Endothelial cell of umbilical vein (primary cell): ENCODE measurements at regions not wholly inside any gene's neighbourhood (a gene's known extent, or its start where the extent isn't known, plus 50 kb on each side); places are given as distances from the start of the nearest gene placed in this dataset.

ENCODE experiments used
- BruUV-seq: library from RNA; stranded (reverse); fragments of 400-500 nt; replicated peaks from 2 replicates; lab custom pipeline; 2021; lab: Mats Ljungman, UMichigan
- CTCF ChIA-PET: fragments of 300-600, 350-600 bp; sonication (Branson Sonifier 250); formaldehyde crosslinking; loops from one replicate; lab custom pipeline; 2021; ENCODE audit warnings: antibody characterized with exemption, inconsistent platforms; lab: Charles Lee
- POLR2A ChIA-PET: fragments of 300-600, 350-600 bp; sonication (Branson Sonifier 250); formaldehyde crosslinking; loops from one replicate; lab custom pipeline; 2021; ENCODE audit warnings: antibody characterized with exemption, inconsistent platforms; lab: Charles Lee
- DNase-seq: peaks from one replicate; pipeline ENCODE4 v3.0.0-alpha.2; 2011; ENCODE audit warnings: low read depth, low spot score
- FAIRE-seq: peaks from 2 replicates; lab custom pipeline; 2011; peaks lifted over from hg19 to GRCh38; lab: Jason Lieb, UNC
- H2AFZ ChIP-seq: 2 replicates; pipeline ENCODE4 v1.6.0; 2012; ENCODE audit warnings: low read depth, low read length, control low read depth, inconsistent platforms
- H3K27ac ChIP-seq: 2 replicates; pipeline ENCODE4 v1.5.1; 2011; ENCODE audit warnings: low read depth, mild to moderate bottlenecking, control low read depth, low read length, moderate library complexity; ENCODE audit not compliant: insufficient read depth
- H3K27me3 ChIP-seq, 2 experiments: 2 replicates each; pipeline versions ENCODE4 v1.6.0 to v1.6.1; 2011; ENCODE audit warnings: low read length in 2 of 2, mixed read lengths in 1 of 2; ENCODE audit not compliant: control insufficient read depth in 2 of 2, insufficient read depth in 2 of 2
- H3K36me3 ChIP-seq, 2 experiments: 2 replicates in 1 of 2; 3 replicates in 1 of 2; pipeline ENCODE4 v1.5.1; 2011; ENCODE audit warnings: low read length in 2 of 2, mild to moderate bottlenecking in 1 of 2, moderate library complexity in 1 of 2; ENCODE audit not compliant: control insufficient read depth in 2 of 2, insufficient read depth in 2 of 2; ENCODE audit errors: extremely low read depth in 1 of 2
- H3K4me1 ChIP-seq: 3 replicates; pipeline ENCODE4 v1.5.1; 2011; ENCODE audit warnings: mild to moderate bottlenecking, low read length; ENCODE audit not compliant: control insufficient read depth, insufficient read depth; ENCODE audit errors: extremely low read depth
- H3K4me2 ChIP-seq: 2 replicates; pipeline ENCODE4 v1.6.1; 2011; ENCODE audit warnings: low read length, control low read depth, mixed read lengths; ENCODE audit not compliant: insufficient read depth
- H3K4me3 ChIP-seq, 3 experiments: fragments of 200-600 bp in 1 of 3; sonication (generic), shearing (Covaris generic) in 1 of 3; replicated peaks in 1 of 3; 2 replicates each; pipeline ENCODE4 v1.5.1; 2011 to 2016; ENCODE audit warnings: control low read depth in 3 of 3, low read length in 3 of 3, mild to moderate bottlenecking in 2 of 3, inconsistent platforms in 1 of 3, low read depth in 1 of 3, moderate library complexity in 1 of 3; ENCODE audit not compliant: insufficient read depth in 1 of 3
- H3K79me2 ChIP-seq: 2 replicates; pipeline ENCODE4 v1.6.0; 2012; ENCODE audit warnings: low read length, inconsistent platforms; ENCODE audit not compliant: control insufficient read depth, insufficient read depth
- H3K9ac ChIP-seq: replicated peaks from 2 replicates; pipeline ENCODE3; 2011; ENCODE audit warnings: low read length, control low read depth; ENCODE audit not compliant: insufficient read depth; ENCODE audit errors: extremely low read depth
- H3K9me1 ChIP-seq: replicated peaks from 3 replicates; pipeline ENCODE4 v1.6.0; 2011; ENCODE audit warnings: mild to moderate bottlenecking, low read length; ENCODE audit not compliant: control insufficient read depth, insufficient read depth; ENCODE audit errors: extremely low read depth
- H3K9me3 ChIP-seq: replicated peaks from 2 replicates; pipeline ENCODE4 v1.5.1; 2012; ENCODE audit warnings: low read length, inconsistent platforms; ENCODE audit not compliant: control insufficient read depth, insufficient read depth
- H4K20me1 ChIP-seq: replicated peaks from 2 replicates; pipeline ENCODE3; 2011; ENCODE audit warnings: mild to moderate bottlenecking, low read length; ENCODE audit not compliant: control insufficient read depth, insufficient read depth; ENCODE audit errors: extremely low read depth
- CTCF ChIP-seq, 2 donors: IDR thresholded peaks; 1 replicate in 1 of 2; 2 replicates in 1 of 2; pipeline ENCODE4 v1.5.1; 2011; ENCODE audit warnings: low read length in 2 of 2, mild to moderate bottlenecking in 2 of 2, moderate library complexity in 2 of 2, control low read depth in 1 of 2, inconsistent platforms in 1 of 2, low read depth in 1 of 2; ENCODE audit not compliant: insufficient read depth in 1 of 2; ENCODE audit errors: extremely low read depth in 1 of 2
- EZH2 ChIP-seq: IDR thresholded peaks from 2 replicates; pipeline ENCODE4 v1.6.1; 2012; ENCODE audit warnings: borderline replicate concordance, low read depth, mild to moderate bottlenecking, moderate library complexity, low read length, inconsistent platforms; ENCODE audit not compliant: severe bottlenecking
- FOS ChIP-seq: IDR thresholded peaks from 2 replicates; pipeline ENCODE4 v1.6.1; 2011; ENCODE audit warnings: mild to moderate bottlenecking, low read length, moderate library complexity, borderline replicate concordance; ENCODE audit not compliant: insufficient read depth
- GATA2 ChIP-seq: IDR thresholded peaks from 2 replicates; pipeline ENCODE4 v1.7.0; 2011; ENCODE audit warnings: low read depth, mild to moderate bottlenecking, moderate library complexity, mixed read lengths, low read length; ENCODE audit not compliant: insufficient read length, insufficient read depth
- JUN ChIP-seq: IDR thresholded peaks from 2 replicates; pipeline ENCODE4 v1.6.1; 2011; ENCODE audit warnings: borderline replicate concordance, low read depth; ENCODE audit not compliant: insufficient read length, insufficient read depth
- MAX ChIP-seq: IDR thresholded peaks from 2 replicates; pipeline ENCODE4 v1.6.1; 2011; ENCODE audit not compliant: insufficient read depth, insufficient read length
- MYC ChIP-seq: IDR thresholded peaks from one replicate; pipeline ENCODE4 v1.6.1; 2011; ENCODE audit warnings: mild to moderate bottlenecking, low read depth, low read length
- POLR2A ChIP-seq: IDR thresholded peaks from 2 replicates; pipeline ENCODE4 v1.6.1; 2012; ENCODE audit warnings: low read depth, mild to moderate bottlenecking, control low read depth, low read length
- POLR2AphosphoS5 ChIP-seq: IDR thresholded peaks from 2 replicates; pipeline ENCODE4 v1.6.1; 2012; ENCODE audit warnings: low read depth, mild to moderate bottlenecking, control low read depth, low read length, moderate library complexity; ENCODE audit not compliant: insufficient read depth
- dilution Hi-C: fragments of 300-500 bp; cut with MboI; formaldehyde crosslinking; loops from one replicate; pipeline ENCODE4 v1.15.0; 2019; ENCODE audit warnings: low sequenced_read_pairs; ENCODE audit not compliant: extremely low pct_ligation_motif_present
- intact Hi-C: fragments of 100-400 bp; cut with micrococcal nuclease; formaldehyde crosslinking; loops from one replicate; pipeline ENCODE4 v1.10.0; 2022

- H3K27ac ChIP-seq, result no peak overlapping the region
- H3K4me2 ChIP-seq, result no peak overlapping the region
- BruUV-seq, result no TSS peak
- peaks cover 6 to 9% of the 10 kb centered on the region in 2 experiments for H3K27me3 ChIP-seq
- H4K20me1 ChIP-seq, result no peaks in the 10 kb centered on the region
- no peaks in the 10 kb centered on the region for H3K36me3 ChIP-seq
- POLR2A ChIA-PET, result no interaction called here
- H3K9ac ChIP-seq, result no peak overlapping the region
- H2AFZ ChIP-seq, result no peak overlapping the region
- dilution Hi-C loops, result no loop called here
- TF ChIP-seq MYC (no peak), GATA2 (no peak), POLR2AphosphoS5 (no peak), JUN (no peak), MAX (no peak), POLR2A (no peak), FOS (no peak), CTCF (IDR thresholded peaks at IDR 0.05; ENCODE audit: extremely low read depth in 1 of 2, insufficient read depth in 1 of 2, low read depth in 1 of 2, low read length in 2 of 2) (no peak), EZH2 (no peak)
- H3K9me1 ChIP-seq, result no peaks in the 10 kb centered on the region
- intact Hi-C loops, result no loop called here
- DNase-seq, result no peak
- no peak overlapping the region for H3K4me3 ChIP-seq
- H3K79me2 ChIP-seq, result no peaks in the 10 kb centered on the region
- H3K9me3 ChIP-seq, result no peaks in the 10 kb centered on the region
- no peaks in the 10 kb centered on the region for H3K4me1 ChIP-seq
- no peak for FAIRE-seq
- CTCF ChIA-PET, result interaction anchor here (1.1 to 1.5 kb wide), 3 partner anchors 10 to 676 kb away, joined by 3 to 4 read pairs (median 3); no protein-coding TSS in a partner anchor
These were observed 125.6 kb upstream of the FRY start for GRCh38 chr13:31905961-31906360.
